Stimulated activated naive CD4-positive, alpha-beta T cell (primary cell): ENCODE measurements at regions not wholly inside any gene's neighbourhood (a gene's known extent, or its start where the extent isn't known, plus 50 kb on each side); places are given as distances from the start of the nearest gene placed in this dataset.

Experiments
- DNase-seq, 6 experiments: peaks; one replicate each; lab custom pipeline; 2025; lab: John Stamatoyannopoulos, UW

GRCh38 chr13:50192272-50192813, 177.1 kb downstream of the KCNRG start:
- no peak for DNase-seq

- no peak for DNase-seq
Measured at GRCh38 chr13:50195045-50195444, 179.8 kb downstream of the KCNRG start.

GRCh38 chr13:50196118-50196517, 180.9 kb downstream of the KCNRG start:
- no peak for DNase-seq

GRCh38 chr13:50197705-50198104, 182.5 kb downstream of the KCNRG start:
- no peak for DNase-seq

- DNase-seq: no peak
Measured at GRCh38 chr13:50198508-50198907, 183.3 kb downstream of the KCNRG start.

GRCh38 chr13:50200569-50200968, 185.3 kb downstream of the KCNRG start:
- no peak for DNase-seq

- no peak for DNase-seq
Measured at GRCh38 chr13:50200988-50201387, 185.7 kb downstream of the KCNRG start.

- DNase-seq: no peak
Measured at GRCh38 chr13:50202485-50202884, 187.2 kb downstream of the KCNRG start.

- no peak for DNase-seq
Measured at GRCh38 chr13:50203256-50203941, 188.2 kb downstream of the KCNRG start.

- no peak for DNase-seq
Measured at GRCh38 chr13:50205581-50205980, 190.3 kb downstream of the KCNRG start.

- no peak for DNase-seq
Measured at GRCh38 chr13:50208826-50209335, 193.6 kb downstream of the KCNRG start.

GRCh38 chr13:50209631-50210030, 194.4 kb downstream of the KCNRG start:
- no peak for DNase-seq

- DNase-seq: no peak
Measured at GRCh38 chr13:50213526-50213925, 198.3 kb downstream of the KCNRG start.

GRCh38 chr13:50214514-50214913, 199.3 kb downstream of the KCNRG start:
- no peak for DNase-seq

- DNase-seq: no peak
Measured at GRCh38 chr13:50215399-50215798, 200.2 kb downstream of the KCNRG start.

- no peak for DNase-seq
Measured at GRCh38 chr13:50219743-50220142, 204.5 kb downstream of the KCNRG start.

- no peak for DNase-seq
Measured at GRCh38 chr13:50220938-50221337, 205.7 kb downstream of the KCNRG start.

GRCh38 chr13:50222569-50223332, 207.5 kb downstream of the KCNRG start:
- DNase-seq: no peak

- no peak for DNase-seq
Measured at GRCh38 chr13:50224534-50224933, 209.3 kb downstream of the KCNRG start.

- no peak for DNase-seq
Measured at GRCh38 chr13:50225193-50226155, 210.2 kb downstream of the KCNRG start.

GRCh38 chr13:50226515-50227155, 211.4 kb downstream of the KCNRG start:
- no peak for DNase-seq
